Natural killer cell (primary cell): ENCODE measurements at regions not wholly inside any gene's neighbourhood (a gene's known extent, or its start where the extent isn't known, plus 50 kb on each side); places are given as distances from the start of the nearest gene placed in this dataset.

ENCODE experiments used
- ATAC-seq, 3 donors: fragments of 150-1000 bp in 2 of 3; fragments of 200-7000 bp in 1 of 3; cut with Tn5 transposase; 1 replicate in 1 of 3; 2 replicates in 2 of 3; pipeline ENCODE4 v1.10.0; 2021; ENCODE audit warnings: mild to moderate bottlenecking in 2 of 3, moderate library complexity in 2 of 3
- DNase-seq, 2 donors: peaks; one replicate each; pipeline versions ENCODE4 v3.0.0 to v3.0.0-alpha.2; 2013 to 2021; ENCODE audit warnings: mixed read lengths in 1 of 2
- H3K27ac ChIP-seq: one replicate; pipeline ENCODE4 v1.5.1; 2013; ENCODE audit warnings: mild to moderate bottlenecking, low read length
- H3K27me3 ChIP-seq: one replicate; pipeline ENCODE4 v1.6.1; 2013; ENCODE audit warnings: low read length; ENCODE audit not compliant: control insufficient read depth, insufficient read depth
- H3K36me3 ChIP-seq: one replicate; pipeline ENCODE4 v1.6.1; 2013; ENCODE audit warnings: low read length; ENCODE audit not compliant: control insufficient read depth, insufficient read depth
- H3K4me1 ChIP-seq: one replicate; pipeline ENCODE4 v1.6.1; 2013; ENCODE audit warnings: low read length; ENCODE audit not compliant: control insufficient read depth, insufficient read depth
- H3K4me3 ChIP-seq: one replicate; pipeline ENCODE4 v1.5.1; 2013; ENCODE audit warnings: low read length
- H3K9me3 ChIP-seq: one replicate; pipeline ENCODE4 v1.6.1; 2013; ENCODE audit warnings: low read length; ENCODE audit not compliant: control insufficient read depth, insufficient read depth
- H3K27ac Mint-ChIP-seq, 2 donors: one replicate each; pipeline ENCODE4 v1.8.0; 2022; ENCODE audit warnings: mild to moderate bottlenecking in 2 of 2, mixed read lengths in 2 of 2, moderate library complexity in 1 of 2
- H3K27me3 Mint-ChIP-seq, 2 donors: one replicate each; pipeline ENCODE4 v1.8.0; 2022; ENCODE audit warnings: low read depth in 2 of 2, mixed read lengths in 2 of 2
- H3K36me3 Mint-ChIP-seq: one replicate; pipeline ENCODE4 v1.8.0; 2022; ENCODE audit warnings: mixed read lengths
- H3K4me1 Mint-ChIP-seq, 2 donors: one replicate each; pipeline ENCODE4 v1.8.0; 2022; ENCODE audit warnings: mixed read lengths in 2 of 2
- H3K4me3 Mint-ChIP-seq: one replicate; pipeline ENCODE4 v1.8.0; 2022; ENCODE audit warnings: mild to moderate bottlenecking, moderate library complexity, mixed read lengths
- H3K9me3 Mint-ChIP-seq, 2 donors: one replicate each; pipeline ENCODE4 v1.8.0; 2022; ENCODE audit warnings: mixed read lengths in 2 of 2
- CTCF ChIP-seq: fragments of 200-600 bp; IDR thresholded peaks from one replicate; pipeline ENCODE4 v1.8.0; 2022; ENCODE audit warnings: antibody characterized with exemption
- WGBS: methylation state at CpG from one replicate; pipeline ENCODE4 v1.1.7; 2013; ENCODE audit warnings: missing lambda C conversion rate; ENCODE audit not compliant: insufficient coverage; 5-methylcytosine and 5-hydroxymethylcytosine counted together
- intact Hi-C: fragments of 100-400 bp; cut with micrococcal nuclease; formaldehyde crosslinking; loops from one replicate; pipeline ENCODE4 v1.14.2; 2022

GRCh38 chr13:40223585-40223984 is 442.9 kb downstream of the FOXO1 start:
- Mint-ChIP-seq H3K36me3 (no peaks in the 10 kb centered on the region), H3K27me3 (no peaks in the 10 kb centered on the region), H3K9me3 (no peaks in the 10 kb centered on the region), H3K4me3 (no peak overlapping the region), H3K27ac (no peak overlapping the region), H3K4me1 (peaks cover 33 to 34% of the 10 kb centered on the region in 2 donors)
- Histone ChIP-seq H3K27me3 (no peaks in the 10 kb centered on the region), H3K4me3 (no peak overlapping the region), H3K36me3 (no peaks in the 10 kb centered on the region), H3K9me3 (no peaks in the 10 kb centered on the region), H3K4me1 (peaks cover 21% of the 10 kb centered on the region), H3K27ac (no peak overlapping the region)
- DNase-seq = no peak
- ATAC-seq = no peak
- intact Hi-C loops = loop anchor here (10.0 kb wide), 1 partner anchor 441 kb away; the partner anchor contains the start of gene FOXO1
- TF ChIP-seq CTCF = no peak
- WGBS = 95% methylated on average over 3 of the region's 3 CpGs

- no peaks in the 10 kb centered on the region for H3K9me3 ChIP-seq
- H3K9me3 Mint-ChIP-seq = no peaks in the 10 kb centered on the region
- WGBS = 71% methylated on average over 1 of the region's 4 CpGs
- H3K4me1 Mint-ChIP-seq = no peaks in the 10 kb centered on the region
- no peak overlapping the region for H3K4me3 ChIP-seq
- no peak overlapping the region for H3K27ac Mint-ChIP-seq
- H3K27ac ChIP-seq = no peak overlapping the region
- H3K36me3 Mint-ChIP-seq = no peaks in the 10 kb centered on the region
- peaks cover 3 to 16% of the 10 kb centered on the region in 2 donors for H3K27me3 Mint-ChIP-seq
- ATAC-seq (no peak), DNase-seq (no peak)
- no peak for TF ChIP-seq CTCF
- no peaks in the 10 kb centered on the region for H3K4me1 ChIP-seq
- no peaks in the 10 kb centered on the region for H3K36me3 ChIP-seq
- intact Hi-C loops = loop anchor here (10.0 kb wide), 1 partner anchor 436 kb away; the partner anchor contains the start of gene FOXO1
- H3K27me3 ChIP-seq = no peaks in the 10 kb centered on the region
- H3K4me3 Mint-ChIP-seq = no peak overlapping the region
These were observed 437.9 kb downstream of the FOXO1 start for GRCh38 chr13:40228496-40228895.

GRCh38 chr13:40228990-40229389 is 437.5 kb downstream of the FOXO1 start:
- Mint-ChIP-seq H3K4me1 (no peaks in the 10 kb centered on the region), H3K9me3 (no peaks in the 10 kb centered on the region), H3K27me3 (peaks cover 3 to 16% of the 10 kb centered on the region in 2 donors), H3K27ac (no peak overlapping the region), H3K36me3 (no peaks in the 10 kb centered on the region), H3K4me3 (no peak overlapping the region)
- no peak for DNase-seq
- intact Hi-C loops = loop anchor here (10.0 kb wide), 1 partner anchor 436 kb away; the partner anchor contains the start of gene FOXO1
- H3K4me3 ChIP-seq = no peak overlapping the region
- TF ChIP-seq CTCF = no peak
- H3K9me3 ChIP-seq = no peaks in the 10 kb centered on the region
- no peaks in the 10 kb centered on the region for H3K36me3 ChIP-seq
- no peak for ATAC-seq
- H3K27me3 ChIP-seq = no peaks in the 10 kb centered on the region
- WGBS = 0% methylated on average over 1 of the region's 2 CpGs
- no peaks in the 10 kb centered on the region for H3K4me1 ChIP-seq
- H3K27ac ChIP-seq = no peak overlapping the region

GRCh38 chr13:40230833-40231266 is 435.6 kb downstream of the FOXO1 start:
- H3K4me3 ChIP-seq = no peak overlapping the region
- 69% methylated on average over 3 of the region's 3 CpGs for WGBS
- H3K9me3 ChIP-seq = no peaks in the 10 kb centered on the region
- no peaks in the 10 kb centered on the region for H3K36me3 ChIP-seq
- ATAC-seq = no peak
- intact Hi-C loops = no loop called here
- H3K27me3 Mint-ChIP-seq = peaks cover 3 to 16% of the 10 kb centered on the region in 2 donors
- no peaks in the 10 kb centered on the region for H3K4me1 Mint-ChIP-seq
- H3K27ac Mint-ChIP-seq = no peak overlapping the region
- H3K27me3 ChIP-seq = no peaks in the 10 kb centered on the region
- no peak for TF ChIP-seq CTCF
- no peak overlapping the region for H3K27ac ChIP-seq
- H3K4me1 ChIP-seq = no peaks in the 10 kb centered on the region
- DNase-seq = no peak
- no peak overlapping the region for H3K4me3 Mint-ChIP-seq
- H3K9me3 Mint-ChIP-seq = no peaks in the 10 kb centered on the region
- no peaks in the 10 kb centered on the region for H3K36me3 Mint-ChIP-seq
